ENCODE measurements at regions not wholly inside any gene's neighbourhood (a gene's known extent, or its start where the extent isn't known, plus 50 kb on each side); places are given as distances from the start of the nearest gene placed in this dataset.

DNA sequence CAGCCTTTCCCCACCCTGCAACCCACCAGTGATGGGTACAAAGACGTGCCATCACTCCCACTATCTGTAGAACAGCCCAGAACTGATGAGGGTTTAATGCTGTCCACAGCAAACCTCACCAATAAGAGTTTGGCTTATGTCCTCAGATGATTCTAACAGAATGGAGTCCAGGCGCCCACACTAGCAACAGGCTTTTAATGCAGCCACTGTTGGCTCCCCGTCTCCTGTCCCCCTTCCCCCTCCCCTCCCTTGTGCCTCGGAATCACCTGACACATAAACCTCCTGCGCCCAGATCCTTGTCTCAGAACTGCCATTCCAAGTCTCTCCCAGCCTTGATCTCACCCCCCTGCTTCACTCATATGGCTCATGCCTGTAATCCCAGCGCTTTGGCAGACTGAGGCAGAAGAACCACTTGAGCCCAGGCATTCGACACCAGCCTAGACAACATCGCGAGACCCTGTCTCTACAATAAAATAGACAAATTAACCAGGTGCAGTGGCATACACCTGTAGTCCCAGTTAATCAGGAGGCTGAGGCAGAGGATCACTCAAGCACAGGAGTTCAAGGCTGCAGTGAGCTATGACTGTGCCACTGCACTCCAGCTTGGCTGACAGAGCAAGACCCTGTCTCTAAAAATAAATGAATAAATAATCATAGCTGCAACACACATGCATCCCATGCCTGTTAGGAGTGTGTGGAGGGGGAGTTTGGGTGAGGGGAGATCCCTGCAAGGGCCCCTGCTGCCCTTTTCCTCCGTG, 85.6 kb downstream of the SNX5 start:
- no peak overlapping the region for H3K27ac ChIP-seq
- no peaks in the 10 kb centered on the region for H3K36me3 ChIP-seq
- TF ChIP-seq POLR2AphosphoS5 (IDR thresholded peaks at IDR 0.05): no peak
- TF ChIP-seq, protein P1, sequence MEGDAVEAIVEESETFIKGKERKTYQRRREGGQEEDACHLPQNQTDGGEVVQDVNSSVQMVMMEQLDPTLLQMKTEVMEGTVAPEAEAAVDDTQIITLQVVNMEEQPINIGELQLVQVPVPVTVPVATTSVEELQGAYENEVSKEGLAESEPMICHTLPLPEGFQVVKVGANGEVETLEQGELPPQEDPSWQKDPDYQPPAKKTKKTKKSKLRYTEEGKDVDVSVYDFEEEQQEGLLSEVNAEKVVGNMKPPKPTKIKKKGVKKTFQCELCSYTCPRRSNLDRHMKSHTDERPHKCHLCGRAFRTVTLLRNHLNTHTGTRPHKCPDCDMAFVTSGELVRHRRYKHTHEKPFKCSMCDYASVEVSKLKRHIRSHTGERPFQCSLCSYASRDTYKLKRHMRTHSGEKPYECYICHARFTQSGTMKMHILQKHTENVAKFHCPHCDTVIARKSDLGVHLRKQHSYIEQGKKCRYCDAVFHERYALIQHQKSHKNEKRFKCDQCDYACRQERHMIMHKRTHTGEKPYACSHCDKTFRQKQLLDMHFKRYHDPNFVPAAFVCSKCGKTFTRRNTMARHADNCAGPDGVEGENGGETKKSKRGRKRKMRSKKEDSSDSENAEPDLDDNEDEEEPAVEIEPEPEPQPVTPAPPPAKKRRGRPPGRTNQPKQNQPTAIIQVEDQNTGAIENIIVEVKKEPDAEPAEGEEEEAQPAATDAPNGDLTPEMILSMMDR (IDR thresholded peaks at IDR 0.05): no peak
- TF ChIP-seq EP300 (IDR thresholded peaks at IDR 0.05): no peak
- TF ChIP-seq POLR2A (IDR thresholded peaks at IDR 0.05): no peak
- no peaks in the 10 kb centered on the region for H3K9me3 ChIP-seq
- peaks cover 0 to 24% (median 3%) of the 10 kb centered on the region in 4 donors for H3K4me1 ChIP-seq
- WGBS, 5 donors: 81 to 91% (median 89%) methylated on average over 10 of the region's 10 CpGs
- no peaks in the 10 kb centered on the region for H3K27me3 ChIP-seq
- DNase-seq: no peak
- intact Hi-C loops (cut with DNase I; ENCODE audit: low total_unique reads): no loop called here
- H3K4me3 ChIP-seq: no peak overlapping the region

DNA sequence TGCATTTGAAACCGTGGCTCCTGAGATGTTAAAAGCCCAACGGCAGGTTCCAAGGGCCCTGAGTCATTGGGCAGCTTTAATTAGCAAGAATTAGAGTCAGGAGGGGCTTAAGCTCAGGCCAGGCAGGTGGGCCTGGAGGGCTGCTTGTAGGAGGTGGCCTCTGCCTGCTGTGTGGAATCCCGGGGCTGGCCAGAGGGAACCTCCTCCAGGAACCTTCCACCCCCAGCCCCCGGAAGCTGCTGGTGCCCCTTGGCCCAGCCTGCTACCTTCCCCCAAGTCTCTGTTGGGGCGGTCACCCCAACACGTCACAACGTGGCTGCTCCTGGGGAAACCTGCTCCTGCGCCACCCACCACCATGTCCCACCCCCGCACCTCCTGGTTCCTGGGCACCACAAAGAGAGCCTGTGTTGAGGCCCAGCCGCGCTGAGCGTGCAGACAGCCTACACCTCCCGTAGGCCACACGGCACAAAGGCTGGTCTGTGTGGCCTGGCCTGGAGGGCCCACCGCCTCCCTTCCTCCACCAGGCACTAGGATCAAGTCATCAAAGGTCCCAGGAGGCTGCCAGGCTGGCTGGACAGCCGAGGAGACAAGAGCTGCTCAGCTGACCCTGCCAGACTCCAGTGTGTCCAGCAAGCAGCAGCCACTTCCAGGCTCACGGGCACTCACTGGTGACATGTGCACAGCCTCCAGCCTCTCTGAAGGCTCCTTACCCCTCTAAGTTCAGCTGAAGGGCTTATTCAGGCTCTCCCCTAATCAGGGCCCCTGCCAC, 86.3 kb downstream of the SNX5 start:
- no peak overlapping the region for H3K4me3 ChIP-seq
- H3K36me3 ChIP-seq: no peaks in the 10 kb centered on the region
- 74 to 87% (median 81%) methylated on average over 14 to 17 of the region's 17 CpGs for WGBS, 5 donors
- peaks cover 0 to 25% (median 2%) of the 10 kb centered on the region in 4 donors for H3K4me1 ChIP-seq
- no peaks in the 10 kb centered on the region for H3K27me3 ChIP-seq
- DNase-seq: no peak
- TF ChIP-seq POLR2A (IDR thresholded peaks at IDR 0.05) (no peak), EP300 (IDR thresholded peaks at IDR 0.05) (no peak), POLR2AphosphoS5 (IDR thresholded peaks at IDR 0.05) (no peak)
- TF ChIP-seq, protein P1 (IDR thresholded peaks at IDR 0.05): no peak
- no peak overlapping the region for H3K27ac ChIP-seq
- H3K9me3 ChIP-seq: no peaks in the 10 kb centered on the region
- intact Hi-C loops (cut with DNase I; ENCODE audit: low total_unique reads): no loop called here

DNA sequence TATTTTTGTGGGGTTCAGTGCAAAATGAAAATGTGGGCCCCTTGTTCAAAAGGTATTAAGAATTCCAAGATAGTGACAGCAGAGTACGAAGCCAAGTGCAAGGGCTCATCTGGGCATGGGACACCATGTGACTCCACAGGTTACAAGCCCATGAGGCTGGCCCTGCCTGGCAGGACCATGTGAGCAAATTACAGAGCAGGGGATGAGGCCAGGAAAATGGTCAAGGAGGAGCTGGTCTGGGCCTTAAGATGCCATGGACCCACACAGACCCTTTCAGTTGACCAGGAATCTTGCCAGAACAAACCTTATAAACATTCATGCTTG, 86.9 kb downstream of the SNX5 start:
- no peak overlapping the region for H3K4me3 ChIP-seq
- no peaks in the 10 kb centered on the region for H3K9me3 ChIP-seq
- TF ChIP-seq POLR2AphosphoS5 (IDR thresholded peaks at IDR 0.05) (no peak), EP300 (IDR thresholded peaks at IDR 0.05) (no peak), POLR2A (IDR thresholded peaks at IDR 0.05) (no peak)
- TF ChIP-seq, protein P1 (IDR thresholded peaks at IDR 0.05): no peak
- H3K27ac ChIP-seq: no peak overlapping the region
- peaks cover 0 to 31% (median under 1%) of the 10 kb centered on the region in 4 donors for H3K4me1 ChIP-seq
- intact Hi-C loops (cut with DNase I; ENCODE audit: low total_unique reads): no loop called here
- no peak for DNase-seq
- no peaks in the 10 kb centered on the region for H3K27me3 ChIP-seq
- no peaks in the 10 kb centered on the region for H3K36me3 ChIP-seq
- 88 to 100% (median 97%) methylated on average over 1 of the region's 1 CpG for WGBS, 5 donors

DNA sequence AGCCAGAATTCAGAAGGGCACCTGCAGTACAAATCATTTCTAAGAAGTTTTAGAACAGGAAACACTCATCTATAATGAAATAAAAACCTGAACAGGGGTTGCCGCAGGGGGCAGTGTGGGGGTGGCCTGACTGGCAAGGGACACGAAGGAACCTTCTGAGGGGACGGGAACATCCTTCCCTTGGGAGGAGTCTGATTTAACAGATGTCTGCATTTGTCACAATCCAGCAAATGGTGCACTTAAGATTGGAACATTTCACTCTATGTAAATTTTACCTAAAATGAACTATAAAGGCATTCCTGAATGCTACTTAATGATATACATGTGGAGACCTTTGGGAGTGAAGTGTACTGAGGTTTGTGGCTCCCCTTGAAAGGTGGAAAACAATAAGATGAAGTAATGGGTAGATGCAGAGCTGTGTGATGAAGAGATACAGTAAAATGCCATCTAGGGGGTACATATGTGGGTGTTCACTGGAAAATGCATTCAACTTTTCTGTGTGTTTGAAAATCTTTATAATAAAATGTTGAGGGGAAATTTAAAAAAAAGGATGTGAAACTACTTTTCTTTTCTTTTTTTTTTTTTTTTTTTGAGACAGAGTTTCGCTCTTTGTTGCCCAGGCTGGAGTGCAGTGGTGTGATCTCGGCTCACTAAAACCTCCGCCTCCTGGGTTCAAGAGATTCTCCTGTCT, 89.5 kb downstream of the SNX5 start:
- Histone ChIP-seq H3K4me1 (peaks cover 24 to 46% (median 27%) of the 10 kb centered on the region in 4 donors), H3K27me3 (no peaks in the 10 kb centered on the region), H3K9me3 (no peaks in the 10 kb centered on the region), H3K36me3 (no peaks in the 10 kb centered on the region), H3K27ac (no peak overlapping the region), H3K4me3 (no peak overlapping the region)
- DNase-seq: no peak
- TF ChIP-seq POLR2A (IDR thresholded peaks at IDR 0.05): no peak
- TF ChIP-seq, protein P1 (IDR thresholded peaks at IDR 0.05): no peak
- TF ChIP-seq EP300 (IDR thresholded peaks at IDR 0.05): no peak
- no peak for TF ChIP-seq POLR2AphosphoS5 (IDR thresholded peaks at IDR 0.05)
- 68 to 82% (median 77%) methylated on average over 6 of the region's 6 CpGs for WGBS, 5 donors
- intact Hi-C loops (cut with DNase I; ENCODE audit: low total_unique reads): no loop called here

All from stomach (tissue), 8 donors.